HG03460 (cell line): ENCODE measurements at regions not wholly inside any gene's neighbourhood (a gene's known extent, or its start where the extent isn't known, plus 50 kb on each side); places are given as distances from the start of the nearest gene placed in this dataset.
"Not testable (repeated sequence)": the region's sequence is repeated elsewhere in the genome, so short reads cannot be mapped to it uniquely, and the experiment has no call there.

Source experiments
- ATAC-seq: cut with Tn5 transposase; IDR thresholded peaks from one replicate; pipeline ENCODE4 v1.9.1; 2021; ENCODE audit not compliant: unreplicated experiment

GRCh38 chr16:86858501-86858900, 280.2 kb downstream of the FOXL1 start:
- no peak for ATAC-seq

- ATAC-seq, result not testable (repeated sequence)
These were observed 283.0 kb downstream of the FOXL1 start for GRCh38 chr16:86861270-86861858.

GRCh38 chr16:86862595-86863280, 284.4 kb downstream of the FOXL1 start:
- ATAC-seq, result no peak

GRCh38 chr16:86863609-86864008, 285.3 kb downstream of the FOXL1 start:
- ATAC-seq, result no peak

- ATAC-seq, result no peak
These were observed 286.2 kb downstream of the FOXL1 start for GRCh38 chr16:86864586-86864985.

DNA sequence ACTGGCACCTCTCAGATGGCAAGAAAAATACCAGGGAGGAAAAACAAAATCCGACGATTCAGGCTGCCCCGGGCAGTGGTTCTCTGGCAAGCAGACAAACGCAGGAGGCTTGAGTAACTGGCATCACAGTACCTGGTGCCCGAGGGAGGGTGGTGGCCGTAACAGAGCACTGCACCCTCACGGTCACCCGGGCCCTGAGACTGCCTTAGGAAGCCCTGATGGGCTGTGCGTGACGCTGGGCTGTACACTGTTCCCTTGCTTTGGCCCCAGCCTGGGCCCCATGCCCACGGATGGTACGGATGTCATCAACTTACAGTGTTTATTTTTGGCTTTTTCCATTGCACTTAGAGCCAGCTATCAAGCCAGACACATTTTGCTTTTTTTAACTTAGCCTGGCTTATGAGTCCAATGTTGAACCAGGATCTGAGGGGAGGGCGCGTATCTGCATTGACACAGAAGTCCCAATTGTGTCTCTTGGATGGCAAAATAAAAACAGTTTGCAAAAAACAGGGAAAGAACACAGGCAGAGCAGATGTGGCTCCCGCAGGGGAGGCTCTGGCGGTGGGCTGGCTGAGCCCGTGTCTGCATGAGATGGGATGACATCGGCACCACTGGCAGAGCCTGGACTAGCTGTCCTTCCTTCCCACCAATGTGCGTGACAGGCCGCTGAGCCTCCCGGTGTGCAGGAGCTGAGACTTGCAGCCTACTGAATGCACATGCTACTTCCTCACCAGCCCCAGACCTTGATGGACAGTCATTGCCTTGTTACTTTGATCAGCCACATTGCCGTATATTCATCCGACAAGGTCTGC, 287.7 kb downstream of the FOXL1 start:
- no peak for ATAC-seq

- no peak for ATAC-seq
These were observed 288.8 kb downstream of the FOXL1 start for GRCh38 chr16:86866986-86867722.

DNA sequence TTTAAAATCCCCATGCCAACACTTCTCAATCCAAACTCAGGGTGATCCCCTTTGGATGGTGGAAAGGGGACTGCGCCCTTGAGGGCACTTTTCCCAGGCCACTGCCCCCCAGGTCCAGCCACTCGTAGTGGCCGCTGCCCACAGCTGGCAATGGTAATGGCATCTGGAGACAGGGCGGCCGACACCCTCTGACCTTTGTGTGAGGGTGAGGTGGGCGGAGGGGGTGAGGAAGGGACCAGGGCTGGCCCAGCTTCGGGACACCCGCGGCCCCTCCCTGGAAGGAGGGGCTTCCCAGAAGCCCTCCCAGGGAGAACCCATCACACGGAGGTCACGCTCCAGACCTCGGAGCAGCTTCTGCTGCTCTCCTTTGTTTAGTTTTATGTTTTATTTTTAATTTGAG, 289.7 kb downstream of the FOXL1 start:
- ATAC-seq, result no peak

- ATAC-seq, result no peak
These were observed 290.4 kb downstream of the FOXL1 start for GRCh38 chr16:86868786-86869185.

DNA sequence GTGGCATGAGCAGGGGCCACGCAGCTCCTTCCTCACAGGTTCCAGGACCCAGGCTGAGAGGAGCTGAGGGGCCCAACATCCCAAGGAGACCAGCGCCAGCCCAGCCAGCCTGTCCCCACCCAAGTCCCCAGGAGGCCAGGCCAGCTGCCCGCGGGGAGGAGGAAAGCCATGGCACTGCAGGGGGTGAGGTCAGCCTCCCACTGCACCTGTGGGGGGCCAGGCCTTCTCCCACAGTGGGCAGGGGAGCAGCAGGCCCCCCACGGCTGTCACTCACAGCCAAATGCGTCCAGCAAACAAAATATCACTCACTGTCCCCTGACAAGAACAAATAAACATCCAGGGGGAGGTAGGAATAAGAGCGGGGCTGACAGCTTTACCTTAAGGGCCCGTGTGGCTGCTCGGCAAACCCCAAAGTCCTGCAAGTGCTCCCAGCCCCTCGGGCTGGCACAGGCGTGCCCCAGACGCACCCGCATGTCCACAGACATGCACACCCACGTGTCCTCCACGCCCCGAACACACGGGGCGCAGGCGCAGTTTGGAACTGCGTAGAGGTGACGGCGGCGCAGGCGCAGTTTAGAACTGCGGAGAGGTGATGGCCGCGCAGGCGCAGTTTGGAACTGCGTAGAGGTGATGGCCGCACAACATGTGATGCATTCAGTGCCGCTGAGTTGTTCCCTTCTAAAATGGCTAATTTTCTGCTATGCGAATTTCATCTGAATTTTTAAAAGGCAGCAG, 291.1 kb downstream of the FOXL1 start:
- no peak for ATAC-seq

DNA sequence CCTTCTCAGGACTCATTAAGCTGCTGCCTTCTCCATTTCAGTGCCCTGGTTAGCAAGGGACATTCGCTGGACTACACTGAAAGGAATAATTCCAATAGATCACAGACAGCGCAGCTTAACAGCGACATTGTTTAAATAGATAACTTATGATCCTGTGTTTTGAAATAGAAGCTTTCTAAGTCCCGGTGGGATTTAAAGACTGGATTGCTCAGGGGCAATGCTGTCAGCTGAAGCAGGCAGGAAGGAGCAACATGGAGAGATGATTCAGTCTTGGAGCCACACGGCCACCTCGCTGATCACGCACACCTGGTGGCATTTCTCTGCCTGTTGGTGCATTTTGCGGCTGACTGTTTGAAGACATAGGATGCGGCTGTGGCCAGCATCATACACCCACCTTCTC, 292.0 kb downstream of the FOXL1 start:
- ATAC-seq, result no peak

- no peak for ATAC-seq
These were observed 293.8 kb downstream of the FOXL1 start for GRCh38 chr16:86872131-86872530.

GRCh38 chr16:86872833-86873232, 294.5 kb downstream of the FOXL1 start:
- ATAC-seq, result no peak

- ATAC-seq, result no peak
These were observed 295.8 kb downstream of the FOXL1 start for GRCh38 chr16:86874141-86874540.

DNA sequence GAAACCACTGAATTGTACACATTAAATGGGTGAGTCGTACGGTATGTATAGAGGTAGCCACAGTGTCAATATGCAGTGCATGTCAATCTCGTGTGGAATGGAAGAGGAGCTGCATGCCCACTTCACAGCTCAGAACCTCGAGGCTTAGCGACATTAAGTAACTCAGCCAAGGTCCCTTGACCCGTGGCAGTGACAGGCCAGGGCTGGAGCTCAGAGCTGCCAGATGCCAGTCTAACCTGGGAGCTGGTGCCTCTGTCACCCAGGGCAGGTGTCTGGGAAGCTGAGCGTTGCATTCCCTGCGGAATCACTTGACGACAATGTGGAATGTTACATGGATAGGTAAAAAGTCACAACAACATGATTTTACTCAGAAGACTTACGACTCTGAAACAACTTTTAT, 298.1 kb downstream of the FOXL1 start:
- no peak for ATAC-seq

DNA sequence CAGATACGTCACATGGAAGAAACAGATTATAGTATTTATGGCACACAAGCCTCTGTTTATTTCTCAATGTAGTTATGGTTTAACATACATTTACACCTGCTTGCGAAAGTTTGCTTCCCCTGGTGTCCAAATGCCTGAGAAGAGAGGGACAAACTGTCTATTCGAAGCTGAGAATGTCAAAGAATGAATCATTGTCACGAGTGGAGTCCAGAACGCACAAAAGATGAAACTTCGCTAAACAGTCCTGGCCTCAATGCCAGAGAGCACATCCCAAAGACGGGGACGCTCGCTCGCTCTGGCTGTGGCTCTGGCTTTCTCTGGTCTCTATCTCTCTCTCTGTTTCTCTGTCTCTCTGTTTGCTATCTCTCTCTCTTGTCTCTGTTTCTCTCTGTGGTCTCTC, 298.8 kb downstream of the FOXL1 start:
- ATAC-seq, result no peak

- ATAC-seq, result no peak
These were observed 299.5 kb downstream of the FOXL1 start for GRCh38 chr16:86877835-86878234.

DNA sequence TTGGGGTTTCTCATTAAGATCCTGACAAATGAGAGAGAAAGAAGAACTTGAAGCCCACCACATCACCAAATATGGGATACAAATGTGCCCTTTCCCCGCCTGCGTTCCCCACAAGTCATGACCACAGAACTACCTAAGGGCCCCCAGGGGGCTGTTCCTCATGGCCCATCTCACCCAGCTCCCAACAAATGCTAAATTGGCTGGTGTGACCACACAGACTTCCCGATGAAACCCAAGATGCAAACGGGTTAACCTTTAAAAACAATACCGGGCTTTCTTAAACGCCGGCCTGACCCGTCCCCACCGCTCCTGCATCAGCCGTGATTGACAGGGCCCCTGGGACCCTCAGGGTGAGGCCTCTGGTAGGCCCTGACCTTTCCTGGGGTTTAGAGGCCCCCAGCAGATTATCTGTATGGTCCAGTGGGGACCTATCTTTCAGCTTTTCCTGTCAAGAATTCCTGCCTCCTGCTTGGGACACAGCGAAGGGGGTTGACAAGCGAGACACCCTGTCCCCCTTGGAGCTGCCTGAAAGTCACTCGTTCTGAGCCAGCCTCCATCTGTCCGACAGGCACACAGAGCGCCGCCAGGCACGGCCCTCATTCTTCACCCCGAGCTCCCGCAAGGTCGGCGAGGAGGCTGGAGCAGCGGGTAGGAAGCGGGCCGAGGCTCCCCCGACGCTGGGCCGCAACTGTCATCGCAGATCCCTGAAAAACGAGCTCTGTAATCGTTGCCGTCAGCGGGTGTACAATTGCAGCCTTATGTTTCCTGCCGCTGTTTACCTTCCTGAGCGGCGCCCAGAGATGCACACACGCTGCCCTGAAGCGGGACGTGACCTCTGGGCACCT, 300.1 kb downstream of the FOXL1 start:
- ATAC-seq, result no peak

DNA sequence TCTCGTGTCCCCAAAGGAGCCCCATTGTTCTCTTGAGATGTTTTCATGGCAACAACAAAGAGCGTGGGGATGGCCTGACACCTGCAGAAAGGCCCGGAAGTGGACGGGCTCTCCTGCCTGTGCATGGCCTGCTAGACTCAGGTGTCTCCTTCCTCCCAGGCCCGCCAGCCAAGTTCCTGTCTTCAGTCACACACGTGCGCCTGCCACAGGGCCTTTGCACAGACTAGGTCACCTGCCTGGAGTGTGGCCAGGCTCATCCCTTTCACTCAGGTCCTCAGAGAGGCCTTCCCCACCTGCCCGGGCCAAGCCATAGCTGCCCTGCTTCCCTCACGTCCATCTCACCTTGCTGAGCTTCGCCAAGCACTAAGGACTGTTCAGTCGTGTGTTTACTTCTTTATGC, 300.9 kb downstream of the FOXL1 start:
- no peak for ATAC-seq
